ENCODE measurements at regions not wholly inside any gene's neighbourhood (a gene's known extent, or its start where the extent isn't known, plus 50 kb on each side); places are given as distances from the start of the nearest gene placed in this dataset.

GRCh38 chr3:101999177-101999779 lies 150.0 kb downstream of the NFKBIZ start:
- H3K36me3 ChIP-seq (replicated peaks in 1 of 2; ENCODE audit: control insufficient read depth in 1 of 2, insufficient read depth in 2 of 2, low read length in 2 of 2) = no peaks in the 10 kb centered on the region
- no peak overlapping the region for H3K27ac ChIP-seq (ENCODE audit: extremely low read length, insufficient read depth, low read length)
- ATAC-seq = no peak
- no peak for DNase-seq (ENCODE audit: low spot score)
- no peaks in the 10 kb centered on the region for H3K4me1 ChIP-seq (ENCODE audit: insufficient read depth, low read length)
- H3K9ac ChIP-seq (ENCODE audit: insufficient read depth, low read depth, low read length) = no peak overlapping the region
- H3K79me2 ChIP-seq (ENCODE audit: insufficient read depth, low read length) = no peaks in the 10 kb centered on the region
- H3K9me3 ChIP-seq (ENCODE audit: low read length) = no peaks in the 10 kb centered on the region
- no peak overlapping the region for H2AFZ ChIP-seq (ENCODE audit: low read length)
- H4K20me1 ChIP-seq (ENCODE audit: insufficient read depth, low read length) = no peaks in the 10 kb centered on the region
- CTCF ChIA-PET (ENCODE audit: low intra/inter-chr PET ratio, low total read pairs) = no interaction called here
- no peaks in the 10 kb centered on the region for H3K27me3 ChIP-seq (ENCODE audit: control insufficient read depth in 1 of 2, insufficient read depth in 2 of 2, low read length in 2 of 2)
- H3K4me3 ChIP-seq (replicated peaks in 1 of 3; ENCODE audit: insufficient read depth in 1 of 3, low read depth in 2 of 3, low read length in 3 of 3) = no peak overlapping the region
- 25% methylated on average over 3 of the region's 3 CpGs for WGBS (ENCODE audit: low lambda C conversion rate)
- in situ Hi-C loops (cut with HindIII; ENCODE audit: extremely low pct_ligation_motif_present, low pct_unique_long_range_greater_than_20kb) (no loop called here), intact Hi-C loops (cut with micrococcal nuclease; ENCODE audit: unreplicated experiment) (loop anchor here (10.0 kb wide), 1 partner anchor 194 kb away; no protein-coding TSS in a partner anchor)
- TF ChIP-seq PCBP2 (optimal IDR thresholded peaks at IDR 0.05; ENCODE audit: low read depth, low read length, poor library complexity, severe bottlenecking) = no peak
- no peak for TF ChIP-seq EZH2 (conservative IDR thresholded peaks at IDR 0.05; ENCODE audit: low read depth, low read length)
- no peak for TF ChIP-seq ZNF207 (IDR thresholded peaks at IDR 0.05; ENCODE audit: borderline replicate concordance)
- TF ChIP-seq ZNF160 (CRISPR knock-in tag; IDR thresholded peaks at IDR 0.05) = no peak
- no peak for TF ChIP-seq ZNF549 (CRISPR knock-in tag; IDR thresholded peaks at IDR 0.05)
- TF ChIP-seq SNAPC5 (CRISPR knock-in tag; IDR thresholded peaks at IDR 0.05; ENCODE audit: borderline replicate concordance) = no peak
- no peak for TF ChIP-seq ZNF724P (CRISPR knock-in tag; IDR thresholded peaks at IDR 0.05; ENCODE audit: borderline replicate concordance)
- TF ChIP-seq ZNF713 (CRISPR knock-in tag; IDR thresholded peaks at IDR 0.05) = no peak
- TF ChIP-seq STAT6 (CRISPR knock-in tag; IDR thresholded peaks at IDR 0.05; ENCODE audit: borderline replicate concordance) = no peak
- no peak for TF ChIP-seq SP4 (CRISPR knock-in tag; IDR thresholded peaks at IDR 0.05)
- BruUV-seq (replicated peaks) = no TSS peak
- POLR2A ChIA-PET = no interaction called here
- no peak overlapping the region for H3K4me2 ChIP-seq (ENCODE audit: low read depth, low read length)
- FAIRE-seq = no peak
